ENCODE measurements at regions not wholly inside any gene's neighbourhood (a gene's known extent, or its start where the extent isn't known, plus 50 kb on each side); places are given as distances from the start of the nearest gene placed in this dataset.

DNA sequence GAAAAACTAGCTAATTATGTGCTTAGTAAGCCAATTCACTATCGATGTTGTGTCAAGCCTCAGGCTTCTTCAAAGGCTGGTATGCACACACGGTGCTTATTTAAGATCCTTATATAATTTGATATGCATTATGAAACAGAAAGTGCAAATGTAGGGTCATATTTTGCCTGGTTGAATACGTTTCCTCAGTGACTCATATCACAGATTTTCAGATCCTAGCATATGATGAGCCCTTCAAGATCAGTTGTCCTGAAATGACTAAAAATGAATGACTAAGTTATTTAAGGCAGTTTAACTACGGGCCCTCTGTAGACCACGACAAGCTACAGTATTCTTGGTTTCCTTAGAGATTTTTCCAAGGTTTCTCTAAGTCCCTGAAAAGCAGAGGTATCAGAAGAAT lies 778.3 kb downstream of the PRELID2 start:
- Histone ChIP-seq H3K27me3 (no peaks in the 10 kb centered on the region), H3K9me3 (no peaks in the 10 kb centered on the region), H3K27ac (no peak overlapping the region), H3K4me3 (no peak overlapping the region), H3K36me3 (no peaks in the 10 kb centered on the region), H3K4me1 (no peaks in the 10 kb centered on the region)
- intact Hi-C loops (cut with DNase I), result no loop called here
- WGBS, 4 donors, result 72 to 81% (median 76%) methylated on average over 5 of the region's 5 CpGs
- no peak for ATAC-seq
- DNase-seq, result no peak
- TF ChIP-seq, protein P1, sequence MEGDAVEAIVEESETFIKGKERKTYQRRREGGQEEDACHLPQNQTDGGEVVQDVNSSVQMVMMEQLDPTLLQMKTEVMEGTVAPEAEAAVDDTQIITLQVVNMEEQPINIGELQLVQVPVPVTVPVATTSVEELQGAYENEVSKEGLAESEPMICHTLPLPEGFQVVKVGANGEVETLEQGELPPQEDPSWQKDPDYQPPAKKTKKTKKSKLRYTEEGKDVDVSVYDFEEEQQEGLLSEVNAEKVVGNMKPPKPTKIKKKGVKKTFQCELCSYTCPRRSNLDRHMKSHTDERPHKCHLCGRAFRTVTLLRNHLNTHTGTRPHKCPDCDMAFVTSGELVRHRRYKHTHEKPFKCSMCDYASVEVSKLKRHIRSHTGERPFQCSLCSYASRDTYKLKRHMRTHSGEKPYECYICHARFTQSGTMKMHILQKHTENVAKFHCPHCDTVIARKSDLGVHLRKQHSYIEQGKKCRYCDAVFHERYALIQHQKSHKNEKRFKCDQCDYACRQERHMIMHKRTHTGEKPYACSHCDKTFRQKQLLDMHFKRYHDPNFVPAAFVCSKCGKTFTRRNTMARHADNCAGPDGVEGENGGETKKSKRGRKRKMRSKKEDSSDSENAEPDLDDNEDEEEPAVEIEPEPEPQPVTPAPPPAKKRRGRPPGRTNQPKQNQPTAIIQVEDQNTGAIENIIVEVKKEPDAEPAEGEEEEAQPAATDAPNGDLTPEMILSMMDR (IDR thresholded peaks at IDR 0.05), result no peak
- TF ChIP-seq POLR2A (IDR thresholded peaks at IDR 0.05), result no peak

DNA sequence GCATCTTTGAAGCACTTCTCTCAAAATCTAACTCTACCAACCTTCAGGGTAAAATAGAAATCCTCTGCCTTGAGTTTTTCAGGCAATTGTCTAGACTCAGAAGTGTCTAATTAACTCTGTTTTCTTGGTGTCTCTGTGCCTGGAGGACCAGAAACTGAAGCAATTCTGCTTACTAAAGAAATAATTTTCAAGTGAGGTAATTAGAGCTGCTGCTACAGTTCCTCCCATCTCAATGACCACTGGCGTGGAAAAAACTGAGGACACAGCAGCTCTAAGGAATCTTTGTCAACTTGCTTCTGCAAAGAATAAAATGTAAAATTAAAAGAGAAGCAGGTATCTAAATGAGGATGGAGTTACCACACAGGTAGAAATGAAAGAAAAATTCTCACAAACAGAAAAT lies 785.0 kb downstream of the PRELID2 start:
- TF ChIP-seq POLR2A (IDR thresholded peaks at IDR 0.05), result no peak
- TF ChIP-seq, protein P1 (IDR thresholded peaks at IDR 0.05), result no peak
- Histone ChIP-seq H3K9me3 (no peaks in the 10 kb centered on the region), H3K4me3 (no peak overlapping the region), H3K36me3 (no peaks in the 10 kb centered on the region), H3K4me1 (no peaks in the 10 kb centered on the region), H3K27ac (no peak overlapping the region), H3K27me3 (no peaks in the 10 kb centered on the region)
- intact Hi-C loops (cut with DNase I), result no loop called here
- no peak for ATAC-seq
- no peak for DNase-seq
- WGBS, 4 donors, result 54 to 68% (median 57%) methylated on average over 1 of the region's 1 CpG

GRCh38 chr5:145044970-145045369 lies 790.2 kb downstream of the PRELID2 start:
- Histone ChIP-seq H3K27me3 (no peaks in the 10 kb centered on the region), H3K27ac (no peak overlapping the region), H3K4me1 (no peaks in the 10 kb centered on the region), H3K36me3 (no peaks in the 10 kb centered on the region), H3K9me3 (peaks cover 0 to 6% (median 0%) of the 10 kb centered on the region in 12 donors), H3K4me3 (no peak overlapping the region)
- 74 to 82% (median 78%) methylated on average over 1 of the region's 1 CpG for WGBS, 4 donors
- ATAC-seq (no peak), DNase-seq (no peak)
- intact Hi-C loops (cut with DNase I), result no loop called here
- TF ChIP-seq POLR2A (IDR thresholded peaks at IDR 0.05), result no peak
- TF ChIP-seq, protein P1 (IDR thresholded peaks at IDR 0.05), result no peak

DNA sequence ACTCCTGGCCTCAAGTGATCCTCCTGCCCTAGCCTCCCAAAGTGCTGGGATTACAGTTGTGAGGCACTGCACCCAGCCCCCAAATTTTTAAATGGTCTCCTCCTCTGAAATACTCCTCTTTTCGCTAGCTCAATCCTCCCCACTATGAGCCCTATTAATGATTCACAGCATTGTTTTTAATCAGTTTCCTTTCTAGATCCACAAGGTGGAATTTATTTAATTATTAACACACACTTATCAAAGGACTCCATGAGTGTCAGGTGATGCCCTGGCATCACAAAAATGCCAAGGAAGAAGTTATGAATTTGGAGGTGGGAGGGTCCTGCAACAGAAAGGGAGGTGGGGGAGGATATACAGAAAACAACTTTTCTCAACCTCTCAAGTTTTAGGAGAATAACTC lies 806.5 kb downstream of the PRELID2 start:
- WGBS, 4 donors, result 73 to 82% (median 77%) methylated on average over 1 of the region's 1 CpG
- Histone ChIP-seq H3K4me1 (no peaks in the 10 kb centered on the region), H3K9me3 (no peaks in the 10 kb centered on the region), H3K27ac (no peak overlapping the region), H3K27me3 (no peaks in the 10 kb centered on the region), H3K4me3 (no peak overlapping the region), H3K36me3 (no peaks in the 10 kb centered on the region)
- no peak for ATAC-seq
- intact Hi-C loops (cut with DNase I), result no loop called here
- no peak for DNase-seq
- TF ChIP-seq POLR2A (IDR thresholded peaks at IDR 0.05), result no peak
- TF ChIP-seq, protein P1 (IDR thresholded peaks at IDR 0.05), result no peak

All from heart left ventricle (tissue), 16 donors.